ENCODE measurements at regions not wholly inside any gene's neighbourhood (a gene's known extent, or its start where the extent isn't known, plus 50 kb on each side); places are given as distances from the start of the nearest gene placed in this dataset.

- Histone ChIP-seq H3K27me3 (replicated peaks in 1 of 4; ENCODE audit: control insufficient read depth in 3 of 4, extremely low read depth in 1 of 4, insufficient read depth in 3 of 4, low read length in 3 of 4) (peaks cover 0 to 3% (median 0%) of the 10 kb centered on the region in 4 experiments; a peak in 1 of 7 replicates), H2BK15ac (ENCODE audit: low read length) (peak overlapping the region; percentile 10; the same call in 1 of the 2 replicates), H3K9ac (replicated peaks in 1 of 4; ENCODE audit: extremely low read depth in 1 of 4, low read depth in 3 of 4, low read length in 3 of 4) (no peak overlapping the region), H3K36me3 (ENCODE audit: control insufficient read depth in 2 of 4, insufficient read depth in 4 of 4, low read length in 3 of 4) (no peaks in the 10 kb centered on the region), H3K23me2 (ENCODE audit: low read depth, low read length) (no peaks in the 10 kb centered on the region), H3K27ac (ENCODE audit: low read depth, low read length) (no peak overlapping the region), H3K14ac (ENCODE audit: insufficient read length) (no peak overlapping the region), H3K4ac (replicated peaks; ENCODE audit: insufficient read length, low read depth, low read length) (no peak overlapping the region), H4K20me1 (replicated peaks in 1 of 2; ENCODE audit: control insufficient read depth in 1 of 2, insufficient read depth in 2 of 2, low read length in 2 of 2) (no peaks in the 10 kb centered on the region), H3K4me3 (ENCODE audit: extremely low read depth in 1 of 4, insufficient read depth in 2 of 4, low read depth in 3 of 4, low read length in 4 of 4) (peak overlapping the region in 1 of 4 experiments; percentile 4; a peak in 1 of 8 replicates), H3K23ac (ENCODE audit: insufficient read length) (no peak overlapping the region), H4K5ac (ENCODE audit: insufficient read length, low read depth, low read length) (peak overlapping the region; percentile 6), H3K4me1 (replicated peaks in 1 of 4; ENCODE audit: control insufficient read depth in 3 of 4, insufficient read depth in 4 of 4, low read length in 3 of 4) (peaks cover 6 to 17% (median 10%) of the 10 kb centered on the region in 4 experiments), H2AK5ac (ENCODE audit: low read depth, low read length) (no peak overlapping the region), H4K8ac (ENCODE audit: extremely low read depth, insufficient read depth, low read length) (no peak overlapping the region), H3K79me1 (ENCODE audit: low read depth, low read length) (no peaks in the 10 kb centered on the region), H3K4me2 (ENCODE audit: insufficient read depth in 1 of 2, low read depth in 2 of 2, low read length in 2 of 2) (peak overlapping the region; percentile 33 to 45; a peak in 2 of 4 replicates), H4K91ac (replicated peaks; ENCODE audit: insufficient read length, low read length) (peak overlapping the region; percentile 69), H3K9me3 (ENCODE audit: insufficient read depth in 2 of 2, low read depth in 1 of 2, low read length in 1 of 2) (peaks cover 2 to 6% of the 10 kb centered on the region in 2 experiments; a peak in 1 of 4 replicates), H2BK120ac (replicated peaks; ENCODE audit: low read depth, low read length) (peak overlapping the region; percentile 19), H3K79me2 (ENCODE audit: control insufficient read depth in 1 of 2, insufficient read depth in 2 of 2, low read length in 2 of 2) (no peaks in the 10 kb centered on the region), H2BK5ac (ENCODE audit: low read depth, low read length) (no peak overlapping the region; the same call in 1 of the 2 replicates), H3K18ac (ENCODE audit: extremely low read depth, low read length) (peak overlapping the region; percentile 66; the same call in 1 of the 2 replicates), H2BK20ac (ENCODE audit: low read length) (no peak overlapping the region), H3K56ac (replicated peaks; ENCODE audit: insufficient read length, low read depth, low read length) (no peak overlapping the region), H2AFZ (ENCODE audit: low read length) (no peak overlapping the region), H2BK12ac (ENCODE audit: low read depth, low read length) (peak overlapping the region; percentile 68; the same call in 1 of the 2 replicates)
- no peak for DNase-seq (ENCODE audit: low read depth in 1 of 2, low spot score in 2 of 2)
- ChIA-PET POLR2A (ENCODE audit: partially characterized antibody) (interaction anchor here (1.3 kb wide), 1 partner anchor 26 kb away, joined by 3 read pairs; no protein-coding TSS in a partner anchor), CTCF (ENCODE audit: partially characterized antibody) (interaction anchor here (0.9 to 1.8 kb wide), 4 partner anchors 13 to 143 kb away, joined by 3 to 5 read pairs (median 4); no protein-coding TSS in a partner anchor)
- WGBS, 2 experiments (ENCODE audit: extremely low coverage in 1 of 2, insufficient coverage in 1 of 2, insufficient read length in 1 of 2, insufficient replicate concordance in 2 of 2, low coverage in 1 of 2, low lambda C conversion rate in 2 of 2, missing lambda C conversion rate in 1 of 2): 56% methylated on average over 9 of the region's 9 CpGs; no CpG with 5 or more reads in 1 of the 2 experiments
- peak; percentile 19 for FAIRE-seq
- TF ChIP-seq BCL11A (IDR thresholded peaks at IDR 0.05; ENCODE audit: low read depth in 2 of 2, low read length in 2 of 2) (no peak), SUZ12 (IDR thresholded peaks at IDR 0.05; ENCODE audit: low read length) (no peak), EZH2 (IDR thresholded peaks at IDR 0.05; ENCODE audit: low read depth, low read length, severe bottlenecking) (no peak), POU5F1 (IDR thresholded peaks at IDR 0.05; ENCODE audit: low read depth, low read length) (no peak)
These were observed 206.1 kb downstream of the SH3BP4 start for GRCh38 chr2:235157746-235158482.
